GM21825 (cell line): ENCODE measurements at regions not wholly inside any gene's neighbourhood (a gene's known extent, or its start where the extent isn't known, plus 50 kb on each side); places are given as distances from the start of the nearest gene placed in this dataset.
"Not testable (repeated sequence)": the region's sequence is repeated elsewhere in the genome, so short reads cannot be mapped to it uniquely, and the experiment has no call there.

Experiments
- ATAC-seq: cut with Tn5 transposase; IDR thresholded peaks from one replicate; pipeline ENCODE4 v1.9.1; 2021; ENCODE audit warnings: mild to moderate bottlenecking, moderate library complexity; ENCODE audit not compliant: unreplicated experiment

DNA sequence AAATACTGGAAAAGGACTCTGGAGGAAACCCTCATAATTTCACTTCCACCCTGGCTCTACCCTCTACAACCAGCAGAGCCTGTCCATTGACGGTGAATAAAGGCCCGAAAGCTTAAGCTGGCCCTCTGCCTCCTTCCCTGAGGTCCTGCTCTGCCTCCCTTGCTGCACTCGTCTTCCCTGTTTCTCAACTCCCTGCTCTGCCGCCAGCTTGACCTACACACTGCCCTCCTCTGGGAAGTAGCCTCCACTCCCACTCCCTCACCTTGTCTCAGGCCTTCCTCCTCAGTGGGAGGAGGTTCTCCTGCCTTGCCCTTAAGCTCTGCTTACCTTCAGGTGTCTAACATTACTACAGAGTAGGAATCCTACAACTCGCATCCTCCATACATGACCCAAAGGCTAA is 608.6 kb upstream of the NR3C2 start:
- no peak for ATAC-seq

DNA sequence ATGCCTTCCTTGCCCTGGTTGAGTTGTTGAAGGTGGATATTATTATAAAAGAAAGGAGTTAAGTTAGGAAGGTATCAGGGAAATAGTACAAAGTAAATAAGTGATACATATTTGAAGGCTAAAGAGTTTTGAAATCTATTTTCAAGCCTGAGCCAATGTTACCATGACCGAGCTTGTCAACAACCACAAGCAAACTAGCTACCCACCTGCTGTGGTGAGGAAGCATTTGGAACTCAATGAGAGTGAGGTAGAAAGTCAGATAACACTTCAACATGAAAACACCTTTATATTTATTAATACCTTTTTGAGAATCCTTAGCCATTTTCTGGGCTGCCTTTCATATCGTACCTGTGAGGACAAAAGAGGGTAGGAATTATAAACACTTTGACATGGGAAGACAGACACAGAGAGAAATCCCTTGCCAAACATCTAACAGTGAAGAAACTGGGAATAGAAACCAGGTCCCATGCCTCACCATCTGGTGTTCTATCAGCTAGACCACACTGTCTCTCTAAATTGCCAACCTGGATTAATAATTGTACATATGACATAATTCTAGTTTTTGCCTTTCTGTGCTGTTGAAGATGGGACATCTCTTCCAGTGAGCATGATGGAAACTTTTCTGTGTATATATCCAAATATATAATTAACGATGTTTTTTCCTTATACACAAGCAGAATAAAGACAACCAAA is 606.4 kb upstream of the NR3C2 start:
- no peak for ATAC-seq

DNA sequence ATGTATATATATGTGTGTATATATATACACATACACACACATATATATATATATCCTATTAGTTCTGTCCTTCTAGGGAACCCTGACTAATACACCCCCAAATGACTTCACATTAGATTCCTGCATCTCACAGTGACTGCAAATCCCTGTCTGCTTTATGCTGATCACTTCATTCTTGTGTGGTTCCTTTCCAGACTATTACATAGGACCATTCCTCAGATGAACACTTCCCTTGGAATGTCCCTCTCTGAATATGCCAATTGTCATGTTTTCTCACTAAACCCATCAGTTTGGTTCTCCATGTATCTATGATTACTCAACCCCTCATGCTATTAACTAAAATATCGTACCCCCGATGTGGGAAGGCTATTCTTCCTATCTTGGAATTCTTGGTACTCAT is 605.2 kb upstream of the NR3C2 start:
- no peak for ATAC-seq

DNA sequence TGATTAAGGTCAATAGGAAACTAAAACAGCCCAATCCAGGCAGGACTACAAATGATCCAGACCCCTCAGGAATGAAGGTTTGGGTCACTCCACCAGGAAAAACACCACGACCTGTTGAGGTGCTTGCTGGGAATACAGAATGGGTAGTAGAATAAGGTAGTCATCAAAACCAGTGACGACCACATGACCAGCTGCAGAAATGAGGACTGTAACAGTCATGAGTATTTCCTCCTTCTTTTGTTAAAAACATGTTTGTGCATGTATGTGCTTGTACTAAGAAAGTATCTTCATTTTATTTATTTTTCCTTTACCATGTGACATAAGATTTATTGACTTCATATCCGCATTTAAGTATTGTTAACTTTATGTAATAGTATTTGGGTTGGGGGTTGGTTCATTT is 603.5 kb upstream of the NR3C2 start:
- ATAC-seq, result no peak

DNA sequence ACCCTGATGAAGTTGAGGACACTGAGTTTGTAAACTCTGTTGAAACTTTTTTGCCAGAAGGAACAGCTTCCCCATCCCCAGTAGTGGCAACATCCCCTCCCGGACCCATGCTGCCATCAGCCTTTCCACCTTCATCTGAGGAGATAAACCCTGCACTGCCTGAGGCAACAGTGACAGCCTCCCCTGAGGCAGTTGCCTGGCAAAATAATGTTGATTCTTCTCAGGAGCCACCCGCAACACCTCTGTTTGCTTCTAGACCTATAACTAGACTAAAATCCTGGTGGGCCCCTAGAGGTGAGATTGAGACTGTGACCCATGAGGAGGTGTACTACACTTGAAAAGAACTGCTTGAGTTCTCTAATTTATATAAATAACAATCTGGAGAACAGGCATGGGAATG is 597.6 kb upstream of the NR3C2 start:
- ATAC-seq, result not testable (repeated sequence)

DNA sequence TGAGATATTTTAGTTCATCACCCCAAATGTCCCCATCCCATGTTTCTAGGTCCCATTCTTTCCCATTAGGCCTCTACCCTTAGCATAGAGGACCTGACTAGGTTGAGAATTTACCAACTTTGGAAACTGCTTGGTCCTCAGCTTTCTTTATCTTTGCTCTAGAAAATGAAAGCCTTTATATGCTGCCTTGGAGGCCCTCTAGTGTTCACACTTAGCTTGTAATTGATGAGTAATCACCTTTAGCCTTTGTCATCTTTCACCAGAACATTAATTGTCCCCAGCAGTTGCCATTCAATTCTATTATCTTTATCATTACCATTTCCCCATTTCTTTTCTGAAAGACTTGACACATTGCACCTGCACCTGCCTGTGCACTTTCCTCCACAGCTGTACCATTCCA is 589.2 kb upstream of the NR3C2 start:
- no peak for ATAC-seq

DNA sequence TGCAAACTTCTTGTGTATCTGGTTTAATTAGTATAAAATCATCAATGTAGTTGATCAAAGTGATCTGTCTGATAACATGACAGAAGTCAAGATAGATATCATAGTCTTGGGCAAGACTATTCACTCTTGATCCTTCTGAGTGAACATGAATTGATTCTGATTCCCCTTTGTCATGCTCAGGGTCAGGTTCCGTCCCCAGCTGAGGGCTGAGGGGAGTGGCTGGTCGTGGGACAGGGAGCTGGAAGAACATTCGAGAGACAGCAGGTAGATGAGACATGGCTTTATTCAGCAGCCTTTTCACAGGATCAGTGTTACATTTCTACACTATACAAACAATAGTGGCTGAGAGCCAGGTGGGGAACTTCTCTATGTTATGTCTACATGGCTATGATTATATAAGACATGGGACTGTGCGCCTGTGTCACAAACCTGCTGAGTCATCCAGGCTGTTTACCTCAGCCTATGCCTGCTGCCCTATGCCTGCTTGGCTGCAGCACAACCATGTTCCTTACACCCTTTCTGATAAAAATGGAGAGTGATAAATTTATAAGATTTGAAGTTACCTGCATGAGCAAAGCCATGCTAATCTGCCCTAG is 586.9 kb upstream of the NR3C2 start:
- ATAC-seq, result no peak

DNA sequence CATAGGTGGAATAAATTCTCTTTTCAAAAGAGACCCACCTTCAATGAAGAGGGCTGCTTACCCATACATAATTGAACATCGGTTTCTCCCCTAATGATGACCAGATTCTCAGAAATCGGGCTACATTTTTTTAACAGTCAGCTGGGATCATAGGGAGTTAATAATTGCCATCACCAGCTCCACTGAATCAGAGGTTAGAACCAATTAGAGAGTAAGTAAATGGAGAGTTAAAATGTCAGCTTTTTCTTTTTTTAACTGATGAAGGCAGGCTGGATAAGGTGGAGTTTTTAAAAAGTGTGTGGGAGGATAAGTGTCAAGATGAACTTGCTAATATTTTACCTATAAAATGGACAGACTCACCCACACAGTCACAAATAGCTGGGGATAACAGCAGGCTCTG is 584.5 kb upstream of the NR3C2 start:
- ATAC-seq, result no peak

DNA sequence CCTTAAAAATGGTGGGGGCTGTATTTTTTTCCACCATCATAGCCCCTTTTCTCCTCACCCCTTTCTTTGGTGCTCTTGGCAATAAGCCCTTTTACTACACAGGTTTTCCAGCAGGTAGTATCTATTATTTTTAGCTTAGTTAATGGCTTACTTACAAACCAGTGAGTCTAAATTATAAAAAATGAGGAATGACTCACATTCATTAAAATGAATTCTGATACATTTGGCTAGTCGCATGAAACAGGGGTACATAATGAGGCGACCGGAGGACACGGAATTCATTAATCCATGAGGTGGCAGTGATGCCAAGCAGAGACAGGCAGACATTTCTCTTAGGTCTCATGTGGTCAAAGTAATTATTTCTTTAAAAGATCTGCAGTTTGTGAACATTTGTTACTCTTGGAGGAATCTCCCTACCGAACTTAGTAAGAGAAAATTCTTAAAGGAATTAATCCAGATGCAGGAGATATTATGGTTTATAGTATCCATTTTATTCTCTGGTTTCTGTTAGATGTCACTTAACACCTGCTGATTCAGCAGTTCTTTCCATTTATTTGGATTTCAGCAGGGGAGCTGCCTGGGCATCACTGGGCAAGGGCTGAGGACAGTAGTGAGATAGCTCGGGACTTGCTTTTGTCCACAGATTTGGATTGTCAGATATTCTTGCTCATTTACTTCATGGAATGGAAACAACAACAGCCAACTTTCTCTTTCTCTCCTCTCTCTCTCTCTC is 575.0 kb upstream of the NR3C2 start:
- no peak for ATAC-seq

DNA sequence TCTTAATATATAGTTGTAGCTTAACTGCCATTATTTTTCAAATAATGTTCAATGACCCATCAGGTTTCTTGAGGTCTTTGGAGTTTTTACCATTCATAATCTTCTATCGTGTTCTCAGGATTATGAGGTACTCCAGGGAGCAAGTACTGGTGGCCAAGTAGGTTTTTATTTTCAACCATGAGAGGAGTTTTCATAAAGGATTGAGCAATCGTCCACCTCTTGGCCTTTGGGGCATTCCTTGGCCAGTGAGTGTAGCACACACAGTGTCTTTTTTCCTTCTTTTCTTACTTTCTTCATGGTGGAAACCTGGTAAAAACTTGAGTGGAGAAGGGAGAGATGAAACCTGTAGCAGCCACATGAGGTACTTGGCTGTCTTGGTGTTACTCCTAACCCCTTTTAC is 567.0 kb upstream of the NR3C2 start:
- no peak for ATAC-seq

DNA sequence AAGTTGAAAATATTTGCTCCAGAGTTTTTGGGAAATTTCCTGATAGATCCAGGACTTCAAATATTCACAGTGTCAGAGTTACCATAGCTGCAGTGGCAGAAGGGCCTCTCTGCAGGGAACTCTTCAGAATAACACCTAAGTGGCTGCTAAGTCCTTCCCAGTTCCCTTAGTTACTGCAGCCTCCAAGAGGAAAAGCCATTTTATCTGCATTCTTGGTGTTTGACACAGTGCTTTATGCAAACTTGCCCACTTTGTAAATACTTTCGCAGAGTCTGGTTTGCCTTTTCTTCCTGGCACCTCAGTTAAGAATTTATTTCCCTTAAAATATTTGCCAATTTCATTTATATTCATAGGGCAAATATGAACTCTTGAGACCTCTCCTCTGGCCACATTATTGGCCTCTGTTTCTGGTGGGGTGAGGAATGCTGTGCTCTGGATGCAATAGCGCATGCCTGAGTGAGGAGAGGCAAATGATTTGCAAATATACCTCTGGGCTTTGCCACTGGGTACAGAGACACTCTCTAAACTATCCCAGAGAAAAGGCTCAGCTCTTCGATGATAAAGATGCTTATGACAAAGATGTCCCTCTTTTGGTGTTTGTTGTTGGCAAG is 566.3 kb upstream of the NR3C2 start:
- ATAC-seq, result no peak

DNA sequence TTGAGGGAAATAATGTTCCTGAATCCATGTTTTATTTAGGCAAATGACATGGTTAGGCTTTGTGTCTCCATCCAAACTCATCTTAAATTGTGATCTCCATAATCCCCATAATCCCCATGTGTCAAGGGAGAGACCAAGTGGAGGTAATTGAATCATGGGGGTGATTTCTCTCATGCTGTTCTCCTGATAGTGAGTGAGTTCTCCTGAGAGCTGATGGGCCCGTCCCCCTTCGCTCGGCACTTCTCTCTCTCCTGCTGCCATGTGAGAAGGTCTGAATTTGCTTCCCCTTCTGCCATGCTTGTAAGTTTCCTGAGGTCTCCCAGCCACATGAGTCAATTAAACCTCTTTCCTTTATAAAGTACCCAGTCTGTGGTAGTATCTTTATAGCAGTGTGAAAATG is 563.0 kb upstream of the NR3C2 start:
- ATAC-seq, result no peak

DNA sequence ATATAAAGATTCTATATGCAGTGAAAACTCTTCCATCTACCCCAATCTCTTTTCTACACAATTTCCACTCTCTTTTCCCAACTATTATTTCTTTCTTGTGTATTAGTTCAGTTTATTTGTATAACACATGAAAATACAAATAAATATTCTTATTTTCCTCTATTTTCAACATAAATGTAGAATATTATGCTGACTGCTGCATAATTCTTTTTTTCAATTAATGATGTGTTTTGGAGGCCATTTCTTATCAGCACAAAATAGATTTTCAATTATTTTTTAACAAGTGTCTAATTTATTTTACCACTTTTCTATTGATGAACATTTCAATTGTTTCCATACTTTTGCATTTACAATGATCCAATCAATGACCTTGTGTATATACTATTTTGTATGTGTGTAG is 557.7 kb upstream of the NR3C2 start:
- no peak for ATAC-seq

DNA sequence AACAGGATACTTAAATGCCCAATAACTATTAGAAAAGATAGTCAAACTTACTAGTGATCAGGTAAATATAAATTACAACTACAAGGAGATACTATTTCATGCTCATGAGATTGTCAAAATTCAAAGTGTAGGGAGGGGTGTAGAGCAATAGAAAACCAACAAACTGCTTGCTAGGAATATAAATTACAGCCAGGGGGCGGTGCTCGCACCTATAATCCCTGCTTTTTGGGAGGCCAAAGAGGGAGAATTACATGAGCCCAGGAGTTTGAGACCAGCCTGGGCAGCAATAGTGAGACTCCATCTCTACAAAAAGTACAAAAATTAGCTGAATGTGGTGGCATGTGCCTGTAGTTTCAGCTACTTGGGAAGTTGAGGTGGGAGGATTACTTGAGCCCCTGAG is 556.5 kb upstream of the NR3C2 start:
- ATAC-seq, result no peak

DNA sequence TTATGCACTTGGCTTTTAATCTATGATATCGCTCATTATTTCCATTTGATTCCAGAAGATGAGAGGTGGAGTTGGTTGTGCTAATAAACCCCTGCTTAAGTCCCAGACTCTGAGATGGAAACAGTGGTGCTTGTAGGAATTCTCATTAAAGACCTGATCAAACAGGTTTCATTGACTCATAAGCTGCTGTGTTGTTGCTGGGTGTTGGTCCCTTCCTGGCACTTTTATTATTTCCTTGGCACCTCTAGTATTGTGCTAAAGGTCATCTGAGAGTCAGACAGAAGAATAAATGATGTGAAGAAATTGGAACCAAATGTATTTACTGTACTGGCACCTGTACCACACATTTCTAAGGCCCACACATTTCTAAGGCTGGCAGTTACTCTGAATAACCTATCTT is 544.7 kb upstream of the NR3C2 start:
- ATAC-seq, result no peak

DNA sequence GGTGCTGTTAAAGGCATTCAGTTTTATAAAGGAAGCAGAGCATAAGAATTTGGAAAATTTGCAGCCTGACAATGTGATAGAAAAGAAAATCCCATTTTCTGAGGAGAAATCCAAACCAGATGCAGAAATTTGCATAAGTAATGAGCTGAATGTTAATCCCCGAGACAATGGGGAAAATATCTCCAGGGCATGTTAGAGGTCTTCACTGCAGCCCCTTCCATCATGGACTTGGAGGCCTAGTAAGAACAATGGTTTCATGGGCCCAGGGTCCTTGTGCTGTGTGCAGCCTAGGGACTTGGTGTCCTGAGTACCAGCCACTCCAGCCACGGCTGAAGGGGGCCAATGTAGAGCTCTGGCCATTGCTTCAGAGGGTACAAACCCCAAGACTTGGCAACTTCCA is 542.7 kb upstream of the NR3C2 start:
- no peak for ATAC-seq

DNA sequence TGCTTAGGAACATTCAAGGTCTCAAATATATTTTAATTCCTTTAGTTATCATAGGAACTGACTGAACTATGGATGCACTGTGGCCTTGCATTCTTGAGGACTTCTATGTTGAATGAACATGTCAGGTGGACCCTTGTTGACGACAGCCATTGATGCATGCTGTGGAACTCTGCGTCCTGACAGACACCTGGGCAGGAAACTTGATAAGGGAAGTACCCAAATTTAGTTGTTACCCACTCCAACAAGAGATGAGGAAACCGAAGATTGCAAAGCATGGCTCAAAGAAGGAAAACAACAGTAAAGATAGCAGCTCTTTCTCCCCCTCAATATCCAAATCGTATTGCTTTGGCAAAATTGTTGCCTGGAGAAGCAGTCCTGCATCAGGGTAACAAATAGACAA is 540.0 kb upstream of the NR3C2 start:
- no peak for ATAC-seq

DNA sequence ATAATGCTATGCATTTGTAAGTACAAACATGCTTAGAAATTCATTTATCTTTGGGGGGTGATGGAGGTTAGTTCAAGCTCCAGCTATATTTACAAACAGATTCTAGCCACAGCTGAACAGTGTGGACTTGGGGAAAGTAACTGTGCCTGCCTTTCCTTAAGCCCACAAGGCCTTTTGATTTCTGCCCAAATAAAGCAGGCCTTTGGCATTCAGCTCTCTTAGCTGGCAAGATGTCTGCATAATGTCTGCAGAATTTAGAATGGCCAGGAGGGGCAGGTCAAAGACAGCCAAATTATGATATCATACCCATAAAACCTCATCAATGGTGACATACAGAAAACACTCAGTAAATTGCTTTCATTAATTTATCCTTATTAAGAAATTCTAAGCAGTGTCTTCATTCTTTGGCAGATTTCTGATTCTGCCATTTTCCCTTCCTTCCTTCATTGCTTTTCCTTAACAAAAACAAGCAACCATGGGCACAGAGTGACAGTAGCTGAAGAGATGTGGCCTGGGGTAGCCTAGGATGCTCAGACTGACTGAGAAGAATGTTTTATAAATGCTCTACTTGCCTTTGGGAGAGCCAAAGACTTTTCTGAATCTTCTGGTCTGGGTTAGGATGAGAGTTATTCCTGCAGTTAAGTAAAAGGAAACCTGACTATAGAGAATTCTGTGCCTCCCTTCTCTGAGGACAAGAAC is 538.7 kb upstream of the NR3C2 start:
- ATAC-seq, result no peak

DNA sequence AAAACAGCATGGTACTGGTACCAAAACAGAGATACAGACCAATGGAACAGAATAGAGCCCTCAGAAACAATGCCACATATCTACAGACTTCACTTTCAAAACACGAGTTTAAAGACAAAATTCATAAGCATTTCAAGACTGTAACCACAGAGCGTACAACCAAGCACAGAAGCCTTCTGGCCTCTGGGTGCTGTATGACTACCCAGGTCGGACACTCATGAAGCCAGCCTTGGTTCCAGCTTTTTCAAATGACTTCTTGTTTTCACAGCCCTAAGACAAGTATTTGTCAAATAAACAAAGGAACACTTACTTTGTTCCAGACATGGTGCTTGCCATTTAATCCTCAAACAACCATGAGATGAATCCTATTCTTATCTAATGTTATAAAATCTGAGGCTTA is 536.1 kb upstream of the NR3C2 start:
- no peak for ATAC-seq

DNA sequence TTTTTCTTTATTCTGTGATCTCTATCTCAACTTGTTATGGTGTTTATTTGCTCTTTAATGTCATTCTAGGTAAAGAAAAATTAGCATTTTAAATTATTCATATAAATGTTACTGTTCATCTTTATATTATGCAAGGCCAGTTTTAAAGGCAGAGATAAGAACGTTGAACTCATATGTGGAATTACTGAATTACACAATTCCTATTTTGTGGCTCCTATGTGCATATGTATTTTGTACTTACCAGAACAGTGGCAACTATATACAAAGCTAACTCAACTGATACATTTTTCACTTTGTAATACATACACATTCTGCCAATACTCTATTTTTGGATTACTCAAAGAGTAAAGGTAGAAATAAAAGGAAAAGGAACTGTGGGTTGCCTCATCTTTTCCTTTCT is 533.2 kb upstream of the NR3C2 start:
- ATAC-seq, result no peak

DNA sequence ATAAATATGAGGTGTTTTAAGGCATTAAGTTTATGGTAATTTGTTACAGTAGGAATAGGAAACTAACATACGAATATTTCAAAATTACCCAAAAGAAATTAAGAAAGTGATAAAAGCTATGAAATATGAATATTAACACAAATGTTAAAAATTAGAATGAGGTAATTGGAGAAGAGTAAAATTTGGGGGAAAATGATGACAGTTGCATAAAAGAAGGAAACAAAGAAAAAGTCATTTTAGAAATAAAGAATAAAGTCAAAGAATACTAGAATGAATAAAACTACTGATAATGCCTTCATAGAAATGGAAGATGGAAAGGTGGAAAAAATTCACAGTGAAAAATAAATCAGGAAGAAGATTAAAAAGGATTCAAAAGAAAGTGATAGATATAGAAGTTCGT is 522.9 kb upstream of the NR3C2 start:
- ATAC-seq, result no peak
